ENCODE measurements at regions not wholly inside any gene's neighbourhood (a gene's known extent, or its start where the extent isn't known, plus 50 kb on each side); places are given as distances from the start of the nearest gene placed in this dataset.

DNA sequence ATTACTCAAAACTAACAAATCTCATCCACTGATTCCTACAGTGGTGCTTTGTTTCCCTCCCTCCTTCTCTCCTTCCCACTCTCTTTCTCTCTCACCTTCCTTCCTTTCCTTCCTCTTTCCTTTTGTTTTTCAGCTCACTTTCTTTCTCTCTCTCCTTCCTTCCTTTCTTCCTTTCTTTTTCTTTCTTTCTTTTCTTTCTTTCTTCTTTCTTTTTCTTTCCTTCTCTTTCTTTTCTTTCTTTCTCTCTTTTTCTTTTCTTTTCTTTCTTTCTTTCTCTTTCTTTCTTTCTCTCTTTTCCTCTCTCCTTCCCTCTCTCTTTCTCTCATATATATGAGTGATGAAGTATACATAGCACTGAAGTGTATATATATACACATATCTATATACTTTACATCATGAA is 241.4 kb downstream of the CENPW start:
- Histone ChIP-seq H3K9me3 (no peaks in the 10 kb centered on the region), H3K27me3 (no peaks in the 10 kb centered on the region), H3K4me2 (no peak overlapping the region), H3K4me3 (no peak overlapping the region), H3K36me3 (no peaks in the 10 kb centered on the region), H3K4me1 (no peaks in the 10 kb centered on the region), H3K27ac (no peak overlapping the region), H4K20me1 (no peaks in the 10 kb centered on the region), H3K9ac (no peak overlapping the region)
- no peak for TF ChIP-seq Cebpa-rat (IDR thresholded peaks at IDR 0.05)

DNA sequence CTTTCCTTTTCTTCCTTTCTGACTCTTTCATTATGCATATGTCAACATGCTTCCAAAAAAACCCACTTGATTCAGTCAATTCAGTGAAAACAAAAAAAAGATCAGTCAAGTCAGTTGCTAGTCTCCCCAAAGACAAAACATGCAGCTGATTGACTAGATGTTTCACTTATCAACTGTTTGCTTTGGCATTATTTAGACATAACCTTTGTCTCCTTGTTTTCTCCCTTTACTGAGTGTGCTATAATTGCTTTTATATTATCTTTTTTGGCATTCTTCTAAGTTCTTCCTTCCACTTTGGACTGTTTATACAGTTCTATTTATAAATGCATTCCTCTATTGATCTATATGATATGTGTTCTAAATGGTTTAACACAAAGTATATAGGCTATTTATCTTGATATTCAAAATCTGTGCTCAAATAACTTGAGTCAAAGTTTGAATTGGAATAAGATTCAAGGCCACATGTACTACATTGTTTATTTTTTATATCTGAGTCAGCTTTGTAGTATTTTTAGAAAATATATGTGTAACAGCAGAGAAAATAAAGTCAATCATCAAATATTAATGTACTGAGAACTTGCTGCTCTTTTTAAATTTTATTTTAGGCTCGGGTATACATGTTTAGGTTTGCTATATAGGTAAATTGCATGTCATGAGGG is 260.5 kb downstream of the CENPW start:
- Histone ChIP-seq H3K9ac (no peak overlapping the region), H3K27me3 (no peaks in the 10 kb centered on the region), H3K36me3 (no peaks in the 10 kb centered on the region), H3K4me1 (no peaks in the 10 kb centered on the region), H3K4me3 (no peak overlapping the region), H4K20me1 (no peaks in the 10 kb centered on the region), H3K9me3 (no peaks in the 10 kb centered on the region; the same call in 1 of the 2 replicates), H3K27ac (no peak overlapping the region), H3K4me2 (no peak overlapping the region)
- no peak for TF ChIP-seq Cebpa-rat (IDR thresholded peaks at IDR 0.05)

DNA sequence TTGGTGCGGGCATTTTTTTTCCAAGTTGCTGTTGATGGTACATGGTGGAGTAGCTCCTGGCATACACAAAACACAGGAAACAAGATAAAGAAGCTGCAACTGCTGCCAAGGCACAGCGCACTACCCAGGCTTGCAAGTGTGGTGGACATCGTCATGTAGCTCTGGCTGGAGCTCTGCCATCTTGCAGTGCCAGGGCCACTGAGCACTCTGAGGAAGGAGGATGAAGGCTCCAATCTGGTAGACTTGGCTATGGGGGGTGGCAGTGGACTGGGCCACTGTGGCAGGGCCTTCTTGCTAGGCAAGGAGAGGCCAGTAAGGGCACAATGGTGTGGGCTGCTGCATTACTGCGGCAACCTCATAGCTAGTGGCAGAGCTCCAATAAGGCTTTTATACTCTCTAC is 263.5 kb downstream of the CENPW start:
- H3K4me3 ChIP-seq = no peak overlapping the region
- H3K4me1 ChIP-seq = no peaks in the 10 kb centered on the region
- no peaks in the 10 kb centered on the region for H3K36me3 ChIP-seq
- no peaks in the 10 kb centered on the region; the same call in 1 of the 2 replicates for H3K9me3 ChIP-seq
- no peaks in the 10 kb centered on the region for H3K27me3 ChIP-seq
- H3K9ac ChIP-seq = no peak overlapping the region
- no peak for TF ChIP-seq Cebpa-rat (IDR thresholded peaks at IDR 0.05)
- H3K27ac ChIP-seq = no peak overlapping the region
- no peak overlapping the region for H3K4me2 ChIP-seq
- no peaks in the 10 kb centered on the region for H4K20me1 ChIP-seq

DNA sequence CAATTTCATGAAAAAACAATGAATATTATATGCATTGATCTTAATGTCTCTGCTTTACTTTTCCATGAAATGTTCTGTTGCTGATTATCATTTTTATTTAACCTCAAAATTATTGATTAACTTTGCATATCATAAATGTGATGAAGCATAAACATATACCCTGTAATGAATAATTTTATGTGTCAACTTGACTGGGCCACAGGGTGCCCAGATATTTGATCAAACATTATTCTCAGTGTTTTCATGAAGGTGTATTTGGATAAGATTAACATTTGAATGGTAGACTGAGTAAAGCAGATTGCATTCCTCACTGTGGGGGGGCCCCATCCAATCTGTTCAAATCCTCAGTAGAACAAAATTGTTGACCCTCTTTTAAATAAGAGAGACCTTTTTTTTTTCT is 265.2 kb downstream of the CENPW start:
- Histone ChIP-seq H3K27ac (no peak overlapping the region), H4K20me1 (no peaks in the 10 kb centered on the region), H3K27me3 (no peaks in the 10 kb centered on the region), H3K4me2 (no peak overlapping the region), H3K9ac (no peak overlapping the region), H3K4me3 (no peak overlapping the region), H3K9me3 (no peaks in the 10 kb centered on the region), H3K36me3 (no peaks in the 10 kb centered on the region), H3K4me1 (no peaks in the 10 kb centered on the region)
- no peak for TF ChIP-seq Cebpa-rat (IDR thresholded peaks at IDR 0.05)

DNA sequence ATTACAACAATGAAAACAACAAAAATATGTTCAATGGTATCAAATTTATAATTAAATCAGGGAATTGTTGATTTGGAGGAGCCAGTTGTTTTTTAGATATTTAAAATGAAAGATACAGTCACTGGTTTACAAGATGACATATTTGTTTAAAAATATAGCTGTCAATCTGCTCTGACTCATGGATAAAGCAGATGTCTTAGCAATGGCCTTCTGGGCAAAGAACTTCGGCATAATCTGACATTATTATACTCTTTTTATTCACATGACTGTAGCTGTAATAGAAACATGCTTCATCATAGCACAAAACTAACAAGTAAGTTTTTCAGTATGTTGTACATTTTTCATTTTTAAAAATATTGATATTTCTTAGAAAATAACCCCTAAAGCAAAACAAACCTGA is 267.4 kb downstream of the CENPW start:
- no peaks in the 10 kb centered on the region for H3K4me1 ChIP-seq
- no peak for TF ChIP-seq Cebpa-rat (IDR thresholded peaks at IDR 0.05)
- H3K9ac ChIP-seq = no peak overlapping the region
- H3K36me3 ChIP-seq = no peaks in the 10 kb centered on the region
- no peaks in the 10 kb centered on the region for H3K9me3 ChIP-seq
- no peak overlapping the region for H3K27ac ChIP-seq
- H4K20me1 ChIP-seq = no peaks in the 10 kb centered on the region
- H3K27me3 ChIP-seq = no peaks in the 10 kb centered on the region
- H3K4me3 ChIP-seq = no peak overlapping the region
- no peak overlapping the region for H3K4me2 ChIP-seq

DNA sequence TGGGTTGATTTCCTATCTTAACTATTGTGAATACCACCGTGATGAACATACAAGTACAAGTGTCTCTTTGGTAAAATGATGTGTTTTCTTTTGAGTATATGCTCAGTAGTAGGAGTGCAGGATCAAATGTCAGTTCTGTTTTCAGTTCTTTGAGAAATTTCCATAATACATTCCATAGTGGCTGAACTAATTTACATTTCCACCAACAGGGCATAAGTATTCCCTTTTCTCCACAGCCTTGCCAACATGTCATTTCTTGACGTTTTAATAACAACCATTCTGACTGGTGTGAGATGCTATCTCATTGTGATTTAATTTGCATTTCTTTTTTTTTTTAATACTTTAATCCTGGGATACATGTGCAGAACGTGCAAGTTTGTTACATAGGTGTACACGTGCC is 268.8 kb downstream of the CENPW start:
- Histone ChIP-seq H3K9ac (no peak overlapping the region), H3K9me3 (no peaks in the 10 kb centered on the region), H3K4me2 (no peak overlapping the region), H3K4me3 (no peak overlapping the region), H3K36me3 (no peaks in the 10 kb centered on the region), H3K27me3 (no peaks in the 10 kb centered on the region), H4K20me1 (no peaks in the 10 kb centered on the region), H3K4me1 (no peaks in the 10 kb centered on the region), H3K27ac (no peak overlapping the region)
- TF ChIP-seq Cebpa-rat (IDR thresholded peaks at IDR 0.05) = no peak

DNA sequence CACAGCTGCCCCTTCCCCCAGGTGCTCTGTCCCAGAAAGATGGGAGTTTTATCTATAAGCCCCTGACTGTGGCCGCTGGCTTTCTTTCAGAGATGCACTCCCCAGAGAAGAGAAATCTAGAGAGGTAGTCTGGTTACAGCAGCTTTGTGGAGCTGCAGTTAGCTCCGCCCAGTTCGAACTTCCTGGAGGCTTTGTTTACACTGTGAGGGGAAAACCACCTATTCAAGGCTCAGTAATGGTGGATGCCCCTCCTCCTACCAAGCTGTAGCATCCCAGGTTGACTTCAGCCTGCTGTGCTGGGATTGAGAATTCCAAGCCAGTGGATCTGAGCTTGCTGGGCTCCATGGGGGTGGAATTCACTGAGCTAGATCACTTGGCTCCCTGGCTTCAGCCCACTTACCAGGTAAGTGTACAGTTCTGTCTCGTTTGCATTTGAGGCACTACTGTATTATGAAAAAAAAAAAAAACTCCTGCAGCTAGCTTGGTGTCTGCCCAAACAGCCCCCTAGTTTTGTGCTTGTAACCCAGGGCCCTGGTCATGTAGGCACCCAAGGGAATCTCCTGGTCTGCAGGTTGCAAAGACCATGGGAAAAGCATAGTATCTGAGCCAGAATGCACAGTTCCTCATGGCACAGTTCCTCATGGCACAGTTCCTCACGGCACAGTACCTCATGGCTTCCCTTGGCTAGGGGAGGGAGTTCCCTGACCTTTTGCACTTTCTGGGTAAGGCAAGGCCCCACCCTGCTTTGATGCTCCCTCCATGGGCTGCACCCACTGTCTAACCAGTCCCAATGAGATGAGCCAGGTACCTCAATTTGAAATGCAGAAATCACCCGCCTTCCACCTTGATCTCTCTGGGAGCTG is 275.0 kb downstream of the CENPW start:
- no peaks in the 10 kb centered on the region for H3K9me3 ChIP-seq
- no peak overlapping the region for H3K9ac ChIP-seq
- H3K27ac ChIP-seq = no peak overlapping the region
- no peaks in the 10 kb centered on the region for H3K27me3 ChIP-seq
- no peaks in the 10 kb centered on the region for H3K4me1 ChIP-seq
- no peaks in the 10 kb centered on the region for H4K20me1 ChIP-seq
- no peak overlapping the region for H3K4me3 ChIP-seq
- TF ChIP-seq Cebpa-rat (IDR thresholded peaks at IDR 0.05) = no peak
- H3K4me2 ChIP-seq = no peak overlapping the region; the same call in 1 of the 2 replicates
- no peaks in the 10 kb centered on the region for H3K36me3 ChIP-seq

DNA sequence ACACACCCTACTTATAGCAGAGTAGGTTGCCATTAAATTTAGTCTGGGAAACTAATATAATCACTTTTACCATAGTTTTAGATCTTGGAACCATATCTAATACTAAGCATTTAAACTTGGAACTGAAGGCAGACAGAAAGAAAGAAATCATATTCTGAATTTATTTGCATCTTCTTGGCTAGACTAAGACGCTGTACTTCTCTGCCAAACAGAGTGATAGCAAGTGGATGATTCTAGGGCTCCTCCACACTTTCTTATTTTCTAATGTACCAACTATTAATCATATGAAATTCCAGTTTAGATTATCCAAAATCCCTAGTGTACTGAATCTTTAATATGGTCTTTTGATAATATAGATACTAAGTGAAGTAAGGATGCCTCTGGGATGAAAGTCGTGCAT is 277.0 kb downstream of the CENPW start:
- Histone ChIP-seq H3K4me3 (no peak overlapping the region), H3K36me3 (no peaks in the 10 kb centered on the region), H3K27ac (no peak overlapping the region), H3K27me3 (no peaks in the 10 kb centered on the region), H4K20me1 (no peaks in the 10 kb centered on the region), H3K4me1 (no peaks in the 10 kb centered on the region), H3K9ac (no peak overlapping the region), H3K9me3 (no peaks in the 10 kb centered on the region), H3K4me2 (no peak overlapping the region)
- no peak for TF ChIP-seq Cebpa-rat (IDR thresholded peaks at IDR 0.05)

DNA sequence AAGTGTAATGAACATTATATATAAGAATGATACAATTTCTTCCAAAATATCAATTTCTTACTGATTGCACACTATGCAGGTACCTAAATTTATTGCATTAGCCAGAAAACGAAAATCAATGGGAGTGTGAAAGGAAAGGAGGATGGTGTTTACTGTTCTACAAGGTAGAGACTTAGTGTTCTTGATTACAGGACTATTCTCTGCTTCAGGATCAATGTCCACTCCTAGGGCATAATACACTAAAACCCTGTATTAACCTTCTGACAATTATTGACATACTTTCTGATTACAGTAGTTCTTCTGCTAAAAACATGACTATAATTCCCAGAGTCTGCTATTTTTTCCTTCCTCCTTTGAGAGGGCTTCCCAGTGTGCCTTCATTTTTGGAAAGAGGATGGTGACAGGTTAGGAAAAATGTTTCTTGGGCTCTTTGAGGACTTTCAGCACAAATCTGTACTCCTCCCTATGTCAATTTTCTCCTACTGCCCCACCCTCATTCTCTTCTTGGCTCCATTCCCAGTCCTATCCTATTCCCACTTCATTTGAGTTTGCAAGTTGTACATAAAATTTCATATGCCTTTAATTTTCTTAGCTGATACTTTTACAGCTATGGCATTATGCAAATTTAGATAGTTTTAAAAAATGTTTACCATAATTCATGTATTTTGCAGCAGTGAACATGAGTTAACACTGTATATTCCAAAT is 278.9 kb downstream of the CENPW start:
- H3K4me2 ChIP-seq = no peak overlapping the region
- no peak overlapping the region for H3K4me3 ChIP-seq
- H3K36me3 ChIP-seq = no peaks in the 10 kb centered on the region
- H3K27me3 ChIP-seq = no peaks in the 10 kb centered on the region
- H3K9me3 ChIP-seq = no peaks in the 10 kb centered on the region
- H3K4me1 ChIP-seq = no peaks in the 10 kb centered on the region
- H3K9ac ChIP-seq = no peak overlapping the region
- no peak overlapping the region for H3K27ac ChIP-seq
- no peak for TF ChIP-seq Cebpa-rat (IDR thresholded peaks at IDR 0.05)
- H4K20me1 ChIP-seq = no peaks in the 10 kb centered on the region

DNA sequence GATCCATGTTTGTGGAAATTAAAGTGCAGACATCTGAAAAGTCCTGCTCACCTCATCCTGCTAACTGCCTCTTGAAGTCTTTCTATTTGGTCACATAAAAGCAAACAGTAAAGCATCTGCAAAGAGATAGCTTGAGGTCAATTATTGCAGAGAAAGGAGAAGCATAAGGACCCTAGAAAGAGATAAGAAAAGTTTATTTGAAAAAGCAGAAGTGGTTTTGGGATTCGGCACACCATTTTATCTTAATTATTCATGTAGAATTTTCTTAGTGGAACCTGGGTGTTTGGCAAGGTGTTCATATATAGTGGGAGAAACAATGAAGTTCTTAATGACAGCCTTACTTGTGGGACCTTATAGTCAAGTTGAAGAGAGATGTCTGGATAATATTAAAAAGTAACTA is 280.8 kb downstream of the CENPW start:
- H3K4me3 ChIP-seq = no peak overlapping the region
- H3K27me3 ChIP-seq = no peaks in the 10 kb centered on the region
- TF ChIP-seq Cebpa-rat (IDR thresholded peaks at IDR 0.05) = no peak
- no peaks in the 10 kb centered on the region for H3K36me3 ChIP-seq
- H3K9ac ChIP-seq = no peak overlapping the region
- no peaks in the 10 kb centered on the region for H4K20me1 ChIP-seq
- no peak overlapping the region for H3K27ac ChIP-seq
- no peak overlapping the region for H3K4me2 ChIP-seq
- no peaks in the 10 kb centered on the region for H3K9me3 ChIP-seq
- H3K4me1 ChIP-seq = no peaks in the 10 kb centered on the region

Measured in BLaER1 (cell line).